Bronchial epithelial cell (primary cell): ENCODE measurements at regions not wholly inside any gene's neighbourhood (a gene's known extent, or its start where the extent isn't known, plus 50 kb on each side); places are given as distances from the start of the nearest gene placed in this dataset.
A peak's percentile ranks its signal among the peaks of the same experiment; 100 is the strongest.
"Not testable (repeated sequence)": the region's sequence is repeated elsewhere in the genome, so short reads cannot be mapped to it uniquely, and the experiment has no call there.

ENCODE experiments used
- DNase-seq: peaks from one replicate; pipeline ENCODE4 v3.0.0-alpha.2; 2010; ENCODE audit warnings: low read depth
- FAIRE-seq: peaks from 2 replicates; lab custom pipeline; 2011; peaks lifted over from hg19 to GRCh38; lab: Jason Lieb, UNC
- H3K27me3 ChIP-seq: 2 replicates; pipeline ENCODE4 v1.5.1; 2011; ENCODE audit warnings: low read length; ENCODE audit not compliant: control insufficient read depth, insufficient read depth
- H3K36me3 ChIP-seq: 2 replicates; pipeline ENCODE4 v1.5.1; 2011; ENCODE audit warnings: low read length; ENCODE audit not compliant: control insufficient read depth, insufficient read depth
- H3K4me3 ChIP-seq: 2 replicates; pipeline ENCODE4 v1.5.1; 2011; ENCODE audit warnings: mild to moderate bottlenecking, low read depth, low read length, control low read depth
- TF ChIP-seq, protein P1 (sequence below): IDR thresholded peaks from 2 replicates; pipeline ENCODE4 v1.5.1; 2011; ENCODE audit warnings: mild to moderate bottlenecking, moderate library complexity, low read length, control low read depth, inconsistent platforms; ENCODE audit not compliant: insufficient read depth, severe bottlenecking

- Histone ChIP-seq H3K27me3 (no peaks in the 10 kb centered on the region), H3K36me3 (no peaks in the 10 kb centered on the region), H3K4me3 (no peak overlapping the region)
- FAIRE-seq: peak; percentile 7
- TF ChIP-seq, protein P1, sequence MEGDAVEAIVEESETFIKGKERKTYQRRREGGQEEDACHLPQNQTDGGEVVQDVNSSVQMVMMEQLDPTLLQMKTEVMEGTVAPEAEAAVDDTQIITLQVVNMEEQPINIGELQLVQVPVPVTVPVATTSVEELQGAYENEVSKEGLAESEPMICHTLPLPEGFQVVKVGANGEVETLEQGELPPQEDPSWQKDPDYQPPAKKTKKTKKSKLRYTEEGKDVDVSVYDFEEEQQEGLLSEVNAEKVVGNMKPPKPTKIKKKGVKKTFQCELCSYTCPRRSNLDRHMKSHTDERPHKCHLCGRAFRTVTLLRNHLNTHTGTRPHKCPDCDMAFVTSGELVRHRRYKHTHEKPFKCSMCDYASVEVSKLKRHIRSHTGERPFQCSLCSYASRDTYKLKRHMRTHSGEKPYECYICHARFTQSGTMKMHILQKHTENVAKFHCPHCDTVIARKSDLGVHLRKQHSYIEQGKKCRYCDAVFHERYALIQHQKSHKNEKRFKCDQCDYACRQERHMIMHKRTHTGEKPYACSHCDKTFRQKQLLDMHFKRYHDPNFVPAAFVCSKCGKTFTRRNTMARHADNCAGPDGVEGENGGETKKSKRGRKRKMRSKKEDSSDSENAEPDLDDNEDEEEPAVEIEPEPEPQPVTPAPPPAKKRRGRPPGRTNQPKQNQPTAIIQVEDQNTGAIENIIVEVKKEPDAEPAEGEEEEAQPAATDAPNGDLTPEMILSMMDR: no peak
- DNase-seq: no peak
Observed at GRCh38 chr5:61230492-61230891, 68.2 kb upstream of the SMIM15 start.

DNA sequence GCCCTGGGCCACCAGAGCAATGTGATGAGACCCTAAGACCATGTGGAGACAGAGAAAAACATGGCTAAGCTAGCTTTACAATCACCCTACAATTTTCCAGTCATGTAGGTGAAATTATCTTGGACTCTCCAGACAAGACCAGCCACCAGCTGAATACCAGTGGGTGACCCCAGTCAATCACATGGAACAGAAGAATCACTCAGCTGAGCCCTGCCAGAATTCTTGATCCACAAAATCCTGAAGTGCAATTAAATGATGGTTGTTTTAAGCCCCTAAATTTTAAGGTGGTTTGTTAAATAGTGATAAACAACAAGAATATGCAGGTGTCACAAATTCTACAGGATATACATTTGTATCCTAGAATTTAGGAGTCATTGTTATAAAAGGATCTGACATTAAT, 69.5 kb upstream of the SMIM15 start:
- H3K36me3 ChIP-seq: no peaks in the 10 kb centered on the region
- no peak for FAIRE-seq
- H3K27me3 ChIP-seq: no peaks in the 10 kb centered on the region
- no peak for DNase-seq
- no peak overlapping the region for H3K4me3 ChIP-seq
- TF ChIP-seq, protein P1: no peak

GRCh38 chr5:61232490-61233050, 70.3 kb upstream of the SMIM15 start:
- TF ChIP-seq, protein P1: no peak
- no peaks in the 10 kb centered on the region for H3K36me3 ChIP-seq
- FAIRE-seq (no peak), DNase-seq (no peak)
- no peaks in the 10 kb centered on the region for H3K27me3 ChIP-seq
- no peak overlapping the region for H3K4me3 ChIP-seq

- H3K4me3 ChIP-seq: no peak overlapping the region
- H3K36me3 ChIP-seq: no peaks in the 10 kb centered on the region
- TF ChIP-seq, protein P1: no peak
- H3K27me3 ChIP-seq: no peaks in the 10 kb centered on the region
- DNase-seq: no peak
- no peak for FAIRE-seq
Observed at GRCh38 chr5:61234019-61234418, 71.8 kb upstream of the SMIM15 start.

DNA sequence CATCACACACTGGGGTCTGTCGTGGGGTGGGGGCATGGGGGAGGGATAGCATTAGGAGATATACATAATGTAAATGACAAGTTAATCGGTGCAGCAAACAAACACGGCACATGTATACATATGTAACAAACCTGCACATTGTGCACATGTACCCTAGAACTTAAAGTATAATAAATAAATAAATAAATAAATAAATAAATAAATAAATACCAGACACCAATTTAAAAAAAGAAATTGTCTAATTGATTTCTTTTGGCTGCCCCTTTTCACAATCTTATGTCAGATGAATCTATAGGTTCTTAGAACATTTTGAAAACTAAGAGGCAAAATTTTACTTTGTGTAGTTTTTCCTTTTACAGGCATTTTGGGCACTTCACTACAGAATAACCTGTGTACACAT, 74.4 kb upstream of the SMIM15 start:
- not testable (repeated sequence) for H3K36me3 ChIP-seq, H3K27me3 ChIP-seq, DNase-seq, FAIRE-seq, H3K4me3 ChIP-seq

- no peak overlapping the region for H3K4me3 ChIP-seq
- no peaks in the 10 kb centered on the region for H3K27me3 ChIP-seq
- H3K36me3 ChIP-seq: no peaks in the 10 kb centered on the region
- TF ChIP-seq, protein P1: no peak
- peak; percentile 13 for DNase-seq
- peak; percentile 13 for FAIRE-seq
Observed at GRCh38 chr5:61245486-61245885, 83.2 kb upstream of the SMIM15 start.
